GM12878 (cell line): ENCODE measurements at regions not wholly inside any gene's neighbourhood (a gene's known extent, or its start where the extent isn't known, plus 50 kb on each side); places are given as distances from the start of the nearest gene placed in this dataset.

Experiments
- CBX3 ChIP-seq: fragments of 200-600 bp; sonication (generic); IDR thresholded peaks from 2 replicates; pipeline ENCODE4 v1.6.1; 2016; ENCODE audit warnings: low read depth, borderline replicate concordance
- CBX5 ChIP-seq: sonication (generic); IDR thresholded peaks from 2 replicates; pipeline ENCODE4 v1.6.1; 2016; ENCODE audit warnings: low read depth, moderate library complexity, mild to moderate bottlenecking, inconsistent platforms
- KLF5 ChIP-seq: fragments of 450-650 bp; IDR thresholded peaks from 2 replicates; pipeline ENCODE4 v1.6.1; 2014; ENCODE audit warnings: mild to moderate bottlenecking; ENCODE audit not compliant: partially characterized antibody
- NFYA ChIP-seq: IDR thresholded peaks from 2 replicates; pipeline ENCODE4 v1.6.1; 2011; ENCODE audit warnings: low read depth, mild to moderate bottlenecking, low read length, improper control_type of control experiment, borderline replicate concordance
- NR2C1 ChIP-seq: fragments of 450-650 bp; IDR thresholded peaks from 2 replicates; pipeline ENCODE4 v1.6.1; 2017; ENCODE audit warnings: antibody characterized with exemption, mild to moderate bottlenecking, moderate library complexity
- PBX3 ChIP-seq: IDR thresholded peaks from 2 replicates; pipeline ENCODE4 v1.6.1; 2011; ENCODE audit warnings: mild to moderate bottlenecking, low read depth, low read length, moderate library complexity; ENCODE audit not compliant: insufficient replicate concordance
- PML ChIP-seq: IDR thresholded peaks from 2 replicates; pipeline ENCODE4 v1.6.1; 2012; ENCODE audit warnings: low read length, inconsistent platforms
- SIN3A ChIP-seq: IDR thresholded peaks from 2 replicates; pipeline ENCODE4 v1.6.1; 2012; ENCODE audit warnings: low read depth, low read length, improper control_type of control experiment
- SKIL ChIP-seq: fragments of 450-650 bp; IDR thresholded peaks from 2 replicates; pipeline ENCODE4 v1.6.1; 2017; ENCODE audit warnings: mild to moderate bottlenecking, low read depth, inconsistent platforms; ENCODE audit not compliant: poor library complexity, severe bottlenecking
- USF1 ChIP-seq: IDR thresholded peaks from 2 replicates; pipeline ENCODE4 v1.6.1; 2011; ENCODE audit warnings: borderline replicate concordance, low read depth, mild to moderate bottlenecking, moderate library complexity, mixed read lengths, low read length; ENCODE audit not compliant: insufficient read depth; ENCODE audit errors: extremely low read length
- TF ChIP-seq, protein P1 (sequence below): fragments of 450-650 bp; IDR thresholded peaks from 2 replicates; pipeline ENCODE4 v1.6.1; 2017; ENCODE audit warnings: antibody characterized with exemption, mild to moderate bottlenecking, moderate library complexity

- TF ChIP-seq SKIL (no peak), PML (no peak), PBX3 (no peak), KLF5 (no peak), USF1 (no peak), NR2C1 (no peak), CBX5 (no peak), CBX3 (no peak), NFYA (no peak), SIN3A (no peak)
- TF ChIP-seq, protein P1, sequence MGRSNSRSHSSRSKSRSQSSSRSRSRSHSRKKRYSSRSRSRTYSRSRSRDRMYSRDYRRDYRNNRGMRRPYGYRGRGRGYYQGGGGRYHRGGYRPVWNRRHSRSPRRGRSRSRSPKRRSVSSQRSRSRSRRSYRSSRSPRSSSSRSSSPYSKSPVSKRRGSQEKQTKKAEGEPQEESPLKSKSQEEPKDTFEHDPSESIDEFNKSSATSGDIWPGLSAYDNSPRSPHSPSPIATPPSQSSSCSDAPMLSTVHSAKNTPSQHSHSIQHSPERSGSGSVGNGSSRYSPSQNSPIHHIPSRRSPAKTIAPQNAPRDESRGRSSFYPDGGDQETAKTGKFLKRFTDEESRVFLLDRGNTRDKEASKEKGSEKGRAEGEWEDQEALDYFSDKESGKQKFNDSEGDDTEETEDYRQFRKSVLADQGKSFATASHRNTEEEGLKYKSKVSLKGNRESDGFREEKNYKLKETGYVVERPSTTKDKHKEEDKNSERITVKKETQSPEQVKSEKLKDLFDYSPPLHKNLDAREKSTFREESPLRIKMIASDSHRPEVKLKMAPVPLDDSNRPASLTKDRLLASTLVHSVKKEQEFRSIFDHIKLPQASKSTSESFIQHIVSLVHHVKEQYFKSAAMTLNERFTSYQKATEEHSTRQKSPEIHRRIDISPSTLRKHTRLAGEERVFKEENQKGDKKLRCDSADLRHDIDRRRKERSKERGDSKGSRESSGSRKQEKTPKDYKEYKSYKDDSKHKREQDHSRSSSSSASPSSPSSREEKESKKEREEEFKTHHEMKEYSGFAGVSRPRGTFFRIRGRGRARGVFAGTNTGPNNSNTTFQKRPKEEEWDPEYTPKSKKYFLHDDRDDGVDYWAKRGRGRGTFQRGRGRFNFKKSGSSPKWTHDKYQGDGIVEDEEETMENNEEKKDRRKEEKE, result no peak
Observed at GRCh38 chr12:60071759-60072191, 475.9 kb downstream of the SLC16A7 start (continued).
